GM19397 (cell line): ENCODE measurements at regions not wholly inside any gene's neighbourhood (a gene's known extent, or its start where the extent isn't known, plus 50 kb on each side); places are given as distances from the start of the nearest gene placed in this dataset.

Source experiments
- ATAC-seq: cut with Tn5 transposase; IDR thresholded peaks from one replicate; pipeline ENCODE4 v1.9.1; 2021; ENCODE audit warnings: mild to moderate bottlenecking, moderate library complexity; ENCODE audit not compliant: unreplicated experiment

DNA sequence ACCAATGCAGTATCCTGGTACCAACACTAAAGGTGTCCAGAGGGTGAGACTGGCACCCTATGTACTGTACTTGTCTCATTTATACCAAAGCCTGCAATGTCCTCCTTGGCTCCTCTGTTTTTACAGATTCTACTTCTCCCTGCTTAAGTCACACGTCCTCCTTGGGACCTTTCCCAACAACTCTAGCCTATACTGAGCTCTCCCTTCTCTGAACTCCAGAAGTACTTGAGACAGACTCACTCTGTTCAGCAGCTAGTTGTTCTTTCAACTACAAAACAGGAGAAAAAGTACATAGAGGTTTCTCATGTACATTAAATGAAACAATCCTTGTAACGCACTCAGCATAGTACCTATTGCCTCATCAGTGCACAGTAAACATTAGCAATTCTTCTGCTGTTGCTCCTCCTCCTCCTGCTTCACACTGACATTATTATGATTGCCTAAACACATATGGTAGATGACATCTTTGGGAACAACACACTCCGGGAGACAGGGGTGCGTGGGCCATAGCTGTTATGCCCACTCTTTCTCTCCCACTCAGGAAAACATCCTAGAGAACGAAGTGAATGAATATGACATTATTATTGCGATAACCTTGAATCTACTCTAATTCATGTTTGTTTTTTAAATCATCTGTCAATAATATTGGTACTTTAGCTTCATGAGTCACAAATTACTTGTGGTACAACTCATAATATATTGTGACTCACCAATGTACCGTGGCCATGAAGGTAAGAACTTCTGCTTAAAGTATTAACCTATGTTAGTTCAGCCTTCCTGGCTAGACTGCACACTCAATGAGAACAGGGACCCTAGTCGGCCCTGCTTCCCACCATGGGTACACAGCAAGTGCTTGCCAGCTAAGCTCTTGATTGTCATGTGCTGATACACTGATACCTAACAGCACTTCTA is 180.3 kb upstream of the ADRA1B start:
- ATAC-seq = no peak

DNA sequence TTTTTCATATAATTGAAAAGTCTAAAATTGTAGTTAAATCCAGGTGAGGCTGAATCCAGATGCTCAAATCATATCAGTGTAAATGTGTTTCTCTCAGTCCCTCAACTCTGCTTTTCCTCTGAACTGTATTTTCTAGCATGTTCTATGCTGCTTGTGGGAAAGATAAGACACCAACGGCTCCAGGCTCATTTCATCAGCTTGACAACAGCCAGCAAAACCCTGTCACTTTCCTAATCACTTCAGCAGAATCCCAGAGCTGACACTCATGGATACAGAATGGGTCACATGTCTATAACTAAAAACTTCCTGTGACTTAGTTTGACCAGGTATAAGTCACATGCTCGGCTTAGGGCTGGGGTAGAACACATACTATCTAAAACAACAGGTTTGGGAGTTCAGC is 179.4 kb upstream of the ADRA1B start:
- no peak for ATAC-seq

DNA sequence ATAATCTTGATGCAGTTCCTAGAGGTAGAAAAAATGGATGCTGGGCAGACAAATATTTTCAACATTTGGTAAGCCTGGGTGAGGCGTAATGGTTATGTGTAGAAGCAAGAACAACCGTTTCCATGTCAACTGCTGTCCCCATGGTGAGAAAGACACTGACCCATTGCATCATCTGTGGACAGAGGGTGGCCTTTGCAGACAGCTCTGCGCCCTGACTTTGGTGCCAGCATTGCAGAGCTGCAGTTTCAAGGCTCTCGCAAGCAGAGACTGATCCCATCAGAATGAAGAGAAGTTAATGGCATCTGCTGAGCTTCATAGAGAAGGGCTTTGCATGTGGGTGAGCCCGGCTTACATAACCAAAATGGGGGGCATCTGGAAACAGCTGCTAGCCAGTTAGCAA is 179.0 kb upstream of the ADRA1B start:
- no peak for ATAC-seq

DNA sequence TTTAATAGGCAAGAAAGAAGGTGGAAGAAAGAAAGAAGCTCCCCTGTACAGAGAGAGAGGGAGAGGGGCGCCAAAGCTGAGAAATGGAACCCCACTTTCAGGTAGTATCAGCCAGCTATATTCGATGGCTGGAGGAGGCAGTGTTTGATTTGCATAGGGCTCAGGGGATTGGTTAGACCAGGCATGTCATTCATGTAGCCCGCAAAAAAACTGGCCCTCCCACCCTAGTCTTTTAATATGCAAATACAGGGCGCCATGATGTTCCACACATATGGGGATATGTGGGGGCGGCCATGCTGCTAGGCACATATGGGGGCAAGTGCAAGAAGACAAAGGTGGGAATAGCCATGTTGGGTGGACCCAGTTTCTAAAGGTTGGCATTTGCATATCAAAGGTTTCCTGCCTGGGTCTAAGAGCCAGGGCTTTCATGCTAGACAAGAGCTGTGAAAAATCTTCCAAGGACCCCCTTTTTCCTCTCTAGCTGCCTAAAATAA is 174.4 kb upstream of the ADRA1B start:
- no peak for ATAC-seq

DNA sequence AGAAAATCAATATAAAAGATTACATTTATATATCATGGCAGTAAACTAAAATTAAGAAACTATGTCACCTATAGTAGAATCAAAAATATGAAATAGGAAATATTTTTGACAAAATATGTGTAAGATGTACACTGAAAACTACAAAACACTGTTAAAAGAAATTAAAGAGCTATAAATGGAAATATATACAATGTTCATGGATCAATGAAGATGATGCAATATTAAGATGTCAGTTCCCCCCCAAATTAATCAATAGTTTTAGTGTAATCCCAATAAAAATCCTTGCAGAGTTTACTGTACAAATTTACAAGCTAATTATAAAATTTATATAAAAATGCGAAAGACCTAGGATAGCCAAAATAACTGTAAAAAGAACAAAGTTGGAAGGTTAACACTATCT is 173.0 kb upstream of the ADRA1B start:
- no peak for ATAC-seq

DNA sequence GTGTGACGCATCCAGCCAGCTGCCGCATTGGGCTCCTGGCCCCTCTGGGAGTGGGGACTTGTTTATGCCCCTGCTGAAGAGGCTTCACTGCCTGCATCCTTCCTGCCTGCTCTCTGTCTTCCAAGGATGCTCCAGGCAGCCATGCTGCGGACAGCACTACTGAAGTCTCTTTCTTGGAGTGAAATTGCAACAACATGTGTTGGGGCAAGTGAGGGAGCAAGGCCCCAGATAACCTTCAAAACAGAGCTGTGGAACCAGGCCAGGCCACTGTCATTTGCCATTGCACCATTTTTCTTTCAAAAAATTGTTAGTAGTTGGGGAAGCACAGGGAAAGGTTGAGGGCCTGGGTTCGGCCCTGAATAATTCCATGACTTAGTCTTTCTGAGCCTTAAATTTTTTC is 169.6 kb upstream of the ADRA1B start:
- no peak for ATAC-seq

DNA sequence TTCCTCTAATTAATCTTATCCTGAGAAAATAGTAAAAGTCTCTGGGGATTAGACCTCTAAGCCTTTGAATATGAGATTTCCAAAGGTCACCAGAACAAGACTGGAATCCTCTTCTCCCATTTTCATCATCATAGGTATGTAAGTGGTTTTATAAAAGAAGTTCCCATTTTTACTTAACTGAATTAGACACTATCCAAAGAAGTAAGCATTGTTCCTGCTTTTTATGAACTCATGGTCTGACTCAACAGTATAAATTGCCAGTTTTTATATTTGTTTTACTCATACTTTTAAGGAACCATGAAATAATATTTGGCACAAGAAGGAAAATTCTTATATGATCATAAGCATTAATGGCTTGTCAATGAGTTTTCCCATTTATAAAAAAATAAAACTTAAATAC is 167.1 kb upstream of the ADRA1B start:
- no peak for ATAC-seq

DNA sequence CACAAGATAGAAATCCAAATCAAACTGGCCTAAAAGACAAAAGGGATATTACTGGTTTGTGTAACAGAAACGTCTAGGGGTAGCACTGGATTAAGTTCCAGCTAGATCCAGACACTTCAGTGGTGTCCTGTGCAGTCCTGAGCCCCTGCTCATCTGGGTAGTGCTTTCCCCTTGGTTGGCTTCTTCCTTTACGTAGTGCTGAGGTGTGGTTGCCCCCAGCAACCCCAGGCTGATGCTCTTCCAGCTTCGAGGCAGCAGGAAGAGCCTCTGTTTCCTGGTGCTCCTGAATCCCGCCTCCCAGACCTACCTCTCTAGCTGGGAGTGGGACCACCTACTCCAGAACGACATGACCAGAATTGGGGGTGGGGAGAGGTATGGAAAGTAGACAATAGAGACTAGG is 166.1 kb upstream of the ADRA1B start:
- no peak for ATAC-seq

DNA sequence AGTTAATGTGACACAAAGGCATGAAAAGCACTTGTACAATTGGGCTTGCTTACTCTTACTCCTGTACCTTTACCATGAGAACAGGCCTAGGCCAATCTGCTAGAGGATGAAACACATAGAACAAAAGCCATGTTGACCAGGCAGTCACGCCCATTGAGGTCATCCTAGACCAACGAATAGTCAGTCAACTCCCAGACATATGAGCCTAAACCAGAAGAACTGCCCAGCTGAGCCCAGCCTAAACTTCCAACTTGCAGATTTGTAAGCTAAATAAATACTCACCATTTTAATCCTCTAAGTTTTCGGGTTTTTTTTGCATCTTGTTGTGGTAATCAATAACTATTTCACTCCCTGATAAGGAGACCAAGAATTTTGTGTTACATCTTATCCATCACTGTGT is 164.8 kb upstream of the ADRA1B start:
- ATAC-seq = no peak

DNA sequence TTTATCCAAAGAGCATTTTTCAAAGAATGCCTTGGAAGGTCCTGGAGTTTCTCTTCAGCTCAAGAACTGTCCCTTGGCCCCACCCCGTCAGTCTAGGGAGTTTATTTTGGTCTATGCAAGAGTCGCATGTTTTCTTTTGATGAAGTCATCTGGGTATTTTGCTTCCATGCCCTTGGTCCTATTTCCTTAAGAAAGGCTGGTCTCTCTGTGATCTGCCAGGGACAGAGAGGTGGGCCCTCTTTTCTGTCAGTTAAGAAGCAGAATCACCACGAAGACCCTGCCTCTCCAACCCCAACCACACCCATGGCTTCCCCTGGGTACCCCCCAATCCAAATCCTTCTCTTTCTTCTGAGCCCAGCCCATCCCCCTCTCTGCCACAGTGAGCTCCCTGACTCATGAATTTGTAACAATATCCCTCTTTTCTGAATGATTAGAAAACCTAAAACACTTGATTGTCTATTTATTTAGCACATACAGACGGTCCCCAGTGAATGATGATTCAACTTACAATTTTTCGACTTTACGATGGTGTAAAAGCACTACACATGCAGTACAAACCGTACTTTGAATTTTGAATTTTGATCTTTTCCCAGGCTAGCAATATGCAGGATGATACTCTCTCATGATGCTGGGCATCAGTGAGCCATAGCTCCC is 163.5 kb upstream of the ADRA1B start:
- ATAC-seq = no peak

DNA sequence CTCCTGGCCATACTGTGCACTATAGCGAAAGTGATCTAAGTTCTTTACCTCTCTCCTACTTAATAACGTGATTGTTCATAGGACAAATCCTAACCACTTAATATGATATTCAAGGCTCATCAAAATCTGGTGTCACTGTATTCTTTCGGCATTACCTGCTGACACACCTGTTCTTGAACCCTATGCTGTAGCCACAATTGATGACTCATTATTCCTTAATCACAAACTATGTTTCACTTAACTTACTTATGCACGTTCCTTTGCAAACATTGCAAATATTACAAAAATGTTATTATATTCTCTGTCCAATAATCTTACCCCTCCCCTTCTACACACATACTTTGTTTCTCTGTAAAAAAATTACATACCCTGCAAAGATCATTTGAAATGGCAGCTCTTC is 158.1 kb upstream of the ADRA1B start:
- no peak for ATAC-seq

DNA sequence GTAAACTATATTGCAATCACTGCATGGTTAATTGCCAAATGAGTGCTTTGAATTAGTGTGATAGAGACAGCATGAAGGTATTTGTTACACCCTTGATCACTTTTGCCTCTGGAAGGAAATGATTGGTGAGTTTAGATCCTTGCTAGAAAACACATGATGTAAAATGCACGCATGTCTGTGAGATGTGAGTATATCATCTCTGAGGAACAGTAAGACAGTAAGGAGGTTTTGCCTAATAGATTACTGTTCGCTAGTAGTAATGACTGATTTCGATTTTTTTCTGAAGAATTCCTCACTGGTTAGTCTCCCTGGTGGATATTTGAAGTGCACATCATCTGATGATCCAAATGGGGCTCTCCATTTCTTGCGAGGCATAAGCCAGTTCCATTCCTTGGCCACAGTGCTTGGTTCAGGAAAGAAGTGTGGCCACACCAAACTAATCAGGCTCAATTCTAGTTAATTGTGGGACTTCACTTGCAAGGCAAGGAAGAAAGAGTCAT is 156.4 kb upstream of the ADRA1B start:
- no peak for ATAC-seq

DNA sequence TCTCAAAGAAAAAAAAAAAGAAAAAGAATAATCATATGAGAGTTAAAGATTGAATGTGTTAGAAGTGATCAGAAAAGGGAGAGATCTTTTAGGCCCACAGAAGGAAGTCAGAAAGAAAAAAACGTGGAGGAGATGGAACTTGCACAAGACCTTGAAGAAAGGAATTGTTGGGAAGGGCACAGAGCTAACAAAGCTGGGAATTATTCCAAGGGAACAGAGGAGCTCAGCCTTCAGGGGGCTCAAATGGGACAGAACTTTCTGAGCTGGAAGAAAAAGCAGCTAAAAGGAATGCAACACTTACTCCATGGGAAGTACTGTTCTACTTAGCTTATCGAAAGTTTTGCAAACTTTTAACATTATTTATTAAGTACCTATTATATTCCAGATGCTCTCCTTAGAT is 153.4 kb upstream of the ADRA1B start:
- no peak for ATAC-seq

DNA sequence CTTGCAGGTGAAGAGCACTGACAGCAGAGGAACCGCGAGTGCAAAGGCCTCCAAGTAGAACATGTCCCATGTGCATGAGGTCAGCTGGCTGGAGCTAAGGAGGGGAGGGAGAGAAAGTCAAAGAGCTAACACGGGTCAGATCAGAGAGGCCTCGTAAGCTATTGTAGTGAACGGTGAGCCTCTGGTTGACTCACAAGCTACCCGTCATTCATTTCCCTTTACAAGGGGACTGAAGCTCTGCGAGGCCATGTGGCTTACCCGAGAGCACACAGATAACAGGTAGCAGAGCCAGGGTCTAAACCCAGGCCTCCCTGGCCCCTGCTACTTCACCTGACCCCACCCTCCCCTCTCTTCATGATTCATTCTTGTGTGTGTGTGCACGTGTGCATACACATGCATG is 152.7 kb upstream of the ADRA1B start:
- ATAC-seq = no peak

DNA sequence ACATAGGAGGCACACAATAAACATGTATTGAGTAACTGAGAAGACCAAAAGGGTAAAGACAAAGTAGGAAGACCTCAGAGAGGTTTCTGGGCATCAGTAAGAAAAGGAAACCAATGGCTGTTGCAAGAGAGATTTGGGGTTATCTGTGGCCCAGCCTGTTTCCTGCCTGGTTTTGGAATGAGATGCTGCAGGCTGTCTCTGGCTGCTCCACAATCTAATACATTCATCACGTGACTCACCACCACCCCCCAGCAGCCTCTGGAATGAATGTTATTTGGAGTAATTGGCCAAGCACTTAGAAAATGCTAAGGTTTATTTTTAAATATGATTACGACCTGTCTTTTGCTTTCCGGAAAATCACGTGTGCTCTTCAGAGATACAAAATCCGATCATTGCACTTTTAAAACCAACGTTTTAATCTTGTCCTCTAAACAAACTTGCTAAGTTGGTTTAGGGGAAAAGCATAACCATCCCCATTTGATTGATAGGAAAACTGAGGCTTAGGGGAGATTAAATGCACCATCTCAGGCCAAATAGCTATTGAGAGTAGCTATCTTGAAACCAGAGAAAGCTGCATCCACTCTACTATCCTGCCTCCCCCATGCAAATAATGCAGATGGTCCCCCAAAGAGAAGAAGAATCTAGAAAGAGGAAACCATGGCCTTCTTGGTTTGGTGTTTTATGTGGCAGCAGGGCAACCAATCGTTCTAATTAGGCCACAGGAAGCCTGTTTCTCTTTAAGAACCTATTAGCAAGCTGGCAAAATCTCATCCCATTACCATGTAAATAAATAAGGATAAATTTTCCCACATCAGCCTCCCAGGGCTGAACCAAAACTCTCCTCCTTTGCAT is 151.8 kb upstream of the ADRA1B start:
- no peak for ATAC-seq

DNA sequence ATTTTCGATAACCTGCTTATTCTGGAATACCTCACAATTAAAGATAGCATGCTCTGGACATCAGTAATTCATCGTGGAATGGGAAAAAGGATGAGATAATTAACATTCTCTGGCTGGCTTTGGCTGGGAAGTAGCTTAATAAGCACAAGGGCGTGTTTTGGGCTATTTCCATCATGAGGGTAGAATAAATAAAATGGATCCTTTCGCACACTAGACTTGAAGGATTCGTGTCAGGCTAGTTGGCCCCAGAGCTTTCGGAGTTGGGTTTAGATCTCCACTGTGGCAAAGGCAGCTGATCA is 151.2 kb upstream of the ADRA1B start:
- no peak for ATAC-seq

DNA sequence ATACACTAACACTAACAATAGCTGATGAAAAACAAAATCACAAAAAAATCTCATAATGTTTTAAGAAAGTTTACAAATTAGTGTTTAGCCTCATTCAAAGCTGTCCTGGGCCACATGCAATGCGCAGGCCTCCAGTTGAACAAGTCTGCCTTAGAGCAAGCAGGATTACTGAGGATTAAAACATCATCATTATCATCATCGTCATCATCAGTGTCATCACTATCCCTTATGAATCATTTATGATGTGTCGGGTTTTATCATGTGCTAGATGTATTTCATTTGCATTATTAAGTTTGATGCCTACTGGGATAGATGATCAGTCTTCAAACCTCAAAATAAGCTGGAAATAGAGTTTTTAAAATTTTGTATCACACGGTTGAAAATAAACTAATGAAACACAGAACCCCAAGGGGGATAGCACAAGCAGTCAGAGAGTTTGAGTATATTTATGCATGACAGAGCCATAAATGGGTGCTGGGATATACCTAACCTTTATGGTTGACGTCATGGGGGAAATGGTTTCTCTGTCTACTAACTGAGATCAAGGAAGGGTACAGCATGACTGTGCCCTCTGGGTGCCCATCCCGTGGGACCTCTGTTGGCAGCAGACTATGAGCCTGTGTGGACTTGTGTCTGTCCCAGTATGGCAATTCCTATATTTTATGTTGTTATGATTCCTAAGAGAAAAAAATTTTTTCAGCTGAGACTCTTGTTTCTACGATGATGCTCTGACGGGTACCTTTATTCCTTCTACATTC is 150.3 kb upstream of the ADRA1B start:
- ATAC-seq = no peak

DNA sequence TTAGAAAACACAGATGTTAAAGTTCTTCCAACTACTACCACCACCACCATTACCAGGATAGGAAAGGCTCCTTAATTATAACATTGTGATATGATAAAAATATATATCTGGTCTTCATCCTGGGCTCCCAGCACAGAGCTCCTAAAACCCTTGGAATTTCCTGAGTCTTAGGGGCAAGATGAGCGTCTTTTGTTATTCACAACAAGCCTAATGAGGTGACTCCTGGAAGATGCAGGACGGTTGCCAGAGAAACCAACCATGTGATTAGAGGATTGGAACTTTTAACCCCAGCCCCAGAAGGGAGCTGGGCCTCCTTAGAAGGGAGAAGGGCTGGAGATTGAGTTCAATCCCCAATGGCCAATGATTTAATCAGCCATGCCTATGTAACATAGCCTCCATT is 148.0 kb upstream of the ADRA1B start:
- no peak for ATAC-seq

DNA sequence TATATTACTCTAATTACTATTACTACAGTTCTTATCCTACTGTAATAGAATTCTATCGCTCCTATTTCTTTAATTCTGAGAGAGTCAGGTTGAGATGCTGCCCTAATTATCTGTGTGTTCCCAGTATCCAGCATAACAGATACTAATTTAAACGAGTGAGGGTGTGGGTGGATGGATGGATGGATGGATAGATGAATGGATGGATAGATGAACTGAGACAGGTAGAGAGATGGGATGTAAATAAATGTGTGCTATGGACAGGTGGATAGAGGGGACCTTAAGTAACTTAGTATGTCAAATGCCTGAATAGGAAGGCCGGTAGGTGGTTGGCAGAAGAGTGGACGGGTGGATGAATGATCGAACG is 143.6 kb upstream of the ADRA1B start:
- no peak for ATAC-seq

DNA sequence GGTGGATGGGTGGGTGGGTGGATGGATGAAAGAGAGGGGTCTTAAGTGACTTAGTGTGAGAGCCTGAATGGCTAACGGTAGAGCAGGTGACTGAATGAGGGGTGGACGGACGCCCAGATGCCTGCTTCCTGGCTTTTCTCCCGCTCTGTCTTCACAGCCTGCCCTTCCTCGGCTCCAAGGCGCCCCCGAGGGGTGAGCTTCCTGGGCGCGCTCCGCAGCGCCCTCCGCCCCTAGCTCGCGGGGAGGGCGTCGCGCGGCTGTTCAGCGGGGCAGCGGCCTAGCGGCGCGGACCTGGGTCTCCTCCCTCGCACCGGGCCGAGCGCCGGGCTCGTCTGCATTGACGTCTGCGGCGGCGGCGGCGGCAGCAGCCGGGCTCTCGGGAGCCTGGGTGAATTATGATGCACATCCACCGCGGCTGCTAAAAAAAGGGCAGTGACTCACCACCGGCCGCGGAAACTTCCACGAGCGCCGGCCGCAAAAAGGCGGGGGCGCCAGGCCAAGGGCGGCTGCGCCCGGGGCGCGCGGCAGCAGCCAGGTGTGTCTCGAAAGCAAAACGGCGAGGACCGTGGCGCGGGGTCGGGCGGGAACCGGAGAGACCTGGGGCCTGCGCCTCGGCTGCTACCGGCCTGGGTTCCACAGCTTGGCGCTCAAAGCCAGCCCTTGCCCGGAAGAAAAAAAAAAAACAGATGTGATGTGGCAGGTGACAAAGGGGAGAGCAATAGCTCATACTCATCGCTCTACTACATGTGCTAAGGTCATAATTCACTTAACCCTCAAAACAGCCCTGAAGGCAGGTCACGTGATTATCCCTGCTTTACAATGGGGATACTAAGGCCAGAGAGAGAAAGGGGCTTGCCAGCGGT is 143.0 kb upstream of the ADRA1B start:
- peak; percentile 83 for ATAC-seq
